Endothelial cell of umbilical vein (primary cell): ENCODE measurements at regions not wholly inside any gene's neighbourhood (a gene's known extent, or its start where the extent isn't known, plus 50 kb on each side); places are given as distances from the start of the nearest gene placed in this dataset.

Source experiments
- BruUV-seq: library from RNA; stranded (reverse); fragments of 400-500 nt; replicated peaks from 2 replicates; lab custom pipeline; 2021; lab: Mats Ljungman, UMichigan
- CTCF ChIA-PET: fragments of 300-600, 350-600 bp; sonication (Branson Sonifier 250); formaldehyde crosslinking; loops from one replicate; lab custom pipeline; 2021; ENCODE audit warnings: antibody characterized with exemption, inconsistent platforms; lab: Charles Lee
- POLR2A ChIA-PET: fragments of 300-600, 350-600 bp; sonication (Branson Sonifier 250); formaldehyde crosslinking; loops from one replicate; lab custom pipeline; 2021; ENCODE audit warnings: antibody characterized with exemption, inconsistent platforms; lab: Charles Lee
- DNase-seq: peaks from one replicate; pipeline ENCODE4 v3.0.0-alpha.2; 2011; ENCODE audit warnings: low read depth, low spot score
- FAIRE-seq: peaks from 2 replicates; lab custom pipeline; 2011; peaks lifted over from hg19 to GRCh38; lab: Jason Lieb, UNC
- H2AFZ ChIP-seq: 2 replicates; pipeline ENCODE4 v1.6.0; 2012; ENCODE audit warnings: low read depth, low read length, control low read depth, inconsistent platforms
- H3K27ac ChIP-seq: 2 replicates; pipeline ENCODE4 v1.5.1; 2011; ENCODE audit warnings: low read depth, mild to moderate bottlenecking, control low read depth, low read length, moderate library complexity; ENCODE audit not compliant: insufficient read depth
- H3K27me3 ChIP-seq, 2 experiments: 2 replicates each; pipeline versions ENCODE4 v1.6.0 to v1.6.1; 2011; ENCODE audit warnings: low read length in 2 of 2, mixed read lengths in 1 of 2; ENCODE audit not compliant: control insufficient read depth in 2 of 2, insufficient read depth in 2 of 2
- H3K36me3 ChIP-seq, 2 experiments: 2 replicates in 1 of 2; 3 replicates in 1 of 2; pipeline ENCODE4 v1.5.1; 2011; ENCODE audit warnings: low read length in 2 of 2, mild to moderate bottlenecking in 1 of 2, moderate library complexity in 1 of 2; ENCODE audit not compliant: control insufficient read depth in 2 of 2, insufficient read depth in 2 of 2; ENCODE audit errors: extremely low read depth in 1 of 2
- H3K4me1 ChIP-seq: 3 replicates; pipeline ENCODE4 v1.5.1; 2011; ENCODE audit warnings: mild to moderate bottlenecking, low read length; ENCODE audit not compliant: control insufficient read depth, insufficient read depth; ENCODE audit errors: extremely low read depth
- H3K4me2 ChIP-seq: 2 replicates; pipeline ENCODE4 v1.6.1; 2011; ENCODE audit warnings: low read length, control low read depth, mixed read lengths; ENCODE audit not compliant: insufficient read depth
- H3K4me3 ChIP-seq, 3 experiments: fragments of 200-600 bp in 1 of 3; sonication (generic), shearing (Covaris generic) in 1 of 3; replicated peaks in 1 of 3; 2 replicates each; pipeline ENCODE4 v1.5.1; 2011 to 2016; ENCODE audit warnings: control low read depth in 3 of 3, low read length in 3 of 3, mild to moderate bottlenecking in 2 of 3, inconsistent platforms in 1 of 3, low read depth in 1 of 3, moderate library complexity in 1 of 3; ENCODE audit not compliant: insufficient read depth in 1 of 3
- H3K79me2 ChIP-seq: 2 replicates; pipeline ENCODE4 v1.6.0; 2012; ENCODE audit warnings: low read length, inconsistent platforms; ENCODE audit not compliant: control insufficient read depth, insufficient read depth
- H3K9ac ChIP-seq: replicated peaks from 2 replicates; pipeline ENCODE3; 2011; ENCODE audit warnings: low read length, control low read depth; ENCODE audit not compliant: insufficient read depth; ENCODE audit errors: extremely low read depth
- H3K9me1 ChIP-seq: replicated peaks from 3 replicates; pipeline ENCODE4 v1.6.0; 2011; ENCODE audit warnings: mild to moderate bottlenecking, low read length; ENCODE audit not compliant: control insufficient read depth, insufficient read depth; ENCODE audit errors: extremely low read depth
- H3K9me3 ChIP-seq: replicated peaks from 2 replicates; pipeline ENCODE4 v1.5.1; 2012; ENCODE audit warnings: low read length, inconsistent platforms; ENCODE audit not compliant: control insufficient read depth, insufficient read depth
- H4K20me1 ChIP-seq: replicated peaks from 2 replicates; pipeline ENCODE3; 2011; ENCODE audit warnings: mild to moderate bottlenecking, low read length; ENCODE audit not compliant: control insufficient read depth, insufficient read depth; ENCODE audit errors: extremely low read depth
- EZH2 ChIP-seq: IDR thresholded peaks from 2 replicates; pipeline ENCODE4 v1.6.1; 2012; ENCODE audit warnings: borderline replicate concordance, low read depth, mild to moderate bottlenecking, moderate library complexity, low read length, inconsistent platforms; ENCODE audit not compliant: severe bottlenecking
- FOS ChIP-seq: IDR thresholded peaks from 2 replicates; pipeline ENCODE4 v1.6.1; 2011; ENCODE audit warnings: mild to moderate bottlenecking, low read length, moderate library complexity, borderline replicate concordance; ENCODE audit not compliant: insufficient read depth
- GATA2 ChIP-seq: IDR thresholded peaks from 2 replicates; pipeline ENCODE4 v1.7.0; 2011; ENCODE audit warnings: low read depth, mild to moderate bottlenecking, moderate library complexity, mixed read lengths, low read length; ENCODE audit not compliant: insufficient read length, insufficient read depth
- JUN ChIP-seq: IDR thresholded peaks from 2 replicates; pipeline ENCODE4 v1.6.1; 2011; ENCODE audit warnings: borderline replicate concordance, low read depth; ENCODE audit not compliant: insufficient read length, insufficient read depth
- MAX ChIP-seq: IDR thresholded peaks from 2 replicates; pipeline ENCODE4 v1.6.1; 2011; ENCODE audit not compliant: insufficient read depth, insufficient read length
- MYC ChIP-seq: IDR thresholded peaks from one replicate; pipeline ENCODE4 v1.6.1; 2011; ENCODE audit warnings: mild to moderate bottlenecking, low read depth, low read length
- POLR2AphosphoS5 ChIP-seq: IDR thresholded peaks from 2 replicates; pipeline ENCODE4 v1.6.1; 2012; ENCODE audit warnings: low read depth, mild to moderate bottlenecking, control low read depth, low read length, moderate library complexity; ENCODE audit not compliant: insufficient read depth
- dilution Hi-C: fragments of 300-500 bp; cut with MboI; formaldehyde crosslinking; loops from one replicate; pipeline ENCODE4 v1.15.0; 2019; ENCODE audit warnings: low sequenced_read_pairs; ENCODE audit not compliant: extremely low pct_ligation_motif_present
- intact Hi-C: fragments of 100-400 bp; cut with micrococcal nuclease; formaldehyde crosslinking; loops from one replicate; pipeline ENCODE4 v1.10.0; 2022

DNA sequence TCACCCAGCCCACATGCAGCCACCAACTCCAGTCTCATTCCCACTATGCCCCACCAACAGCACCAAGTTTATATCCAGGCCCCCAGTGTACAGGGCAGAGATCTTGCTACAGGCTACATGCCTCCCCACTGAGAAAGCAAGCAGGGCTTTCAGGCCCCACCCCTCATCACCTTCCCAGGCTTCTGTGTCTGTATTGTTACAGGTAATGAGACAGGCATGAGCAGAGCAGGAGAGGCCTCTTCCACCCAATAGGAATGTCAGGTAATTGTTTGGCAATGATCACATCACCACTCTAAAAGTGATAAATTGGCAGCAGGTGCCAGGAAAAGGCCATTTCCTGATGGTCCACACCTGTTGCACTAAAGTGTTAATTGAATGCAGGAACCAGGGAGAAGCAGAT, 102.5 kb downstream of the ZNF518B start:
- Histone ChIP-seq H2AFZ (no peak overlapping the region), H3K4me3 (no peak overlapping the region), H4K20me1 (no peaks in the 10 kb centered on the region), H3K9me1 (no peaks in the 10 kb centered on the region), H3K9me3 (no peaks in the 10 kb centered on the region), H3K27ac (no peak overlapping the region), H3K9ac (no peak overlapping the region), H3K36me3 (no peaks in the 10 kb centered on the region), H3K4me2 (no peak overlapping the region), H3K27me3 (no peaks in the 10 kb centered on the region), H3K4me1 (no peaks in the 10 kb centered on the region), H3K79me2 (no peaks in the 10 kb centered on the region)
- no TSS peak for BruUV-seq
- intact Hi-C loops = no loop called here
- dilution Hi-C loops = no loop called here
- ChIA-PET CTCF (no interaction called here), POLR2A (no interaction called here)
- no peak for TF ChIP-seq JUN
- no peak for TF ChIP-seq EZH2
- no peak for TF ChIP-seq MYC
- no peak for TF ChIP-seq GATA2
- no peak for TF ChIP-seq POLR2AphosphoS5
- DNase-seq (no peak), FAIRE-seq (no peak)

GRCh38 chr4:10354225-10354624, 103.0 kb downstream of the ZNF518B start:
- H3K9me1 ChIP-seq = no peaks in the 10 kb centered on the region
- no peaks in the 10 kb centered on the region for H3K4me1 ChIP-seq
- no peak overlapping the region for H2AFZ ChIP-seq
- dilution Hi-C loops = no loop called here
- BruUV-seq = no TSS peak
- no peak overlapping the region for H3K27ac ChIP-seq
- no peaks in the 10 kb centered on the region for H3K79me2 ChIP-seq
- H3K27me3 ChIP-seq = no peaks in the 10 kb centered on the region
- H3K4me2 ChIP-seq = no peak overlapping the region
- CTCF ChIA-PET = interaction anchor here (1.3 kb wide), 1 partner anchor 189 kb away, joined by 3 read pairs; no protein-coding TSS in a partner anchor
- H4K20me1 ChIP-seq = no peaks in the 10 kb centered on the region
- intact Hi-C loops = no loop called here
- TF ChIP-seq MAX (no peak), FOS (no peak), GATA2 (no peak), JUN (no peak), EZH2 (no peak)
- DNase-seq (no peak), FAIRE-seq (no peak)
- H3K4me3 ChIP-seq = no peak overlapping the region
- POLR2A ChIA-PET = no interaction called here
- H3K36me3 ChIP-seq = no peaks in the 10 kb centered on the region
- H3K9ac ChIP-seq = no peak overlapping the region
- no peaks in the 10 kb centered on the region for H3K9me3 ChIP-seq
